Spinal cord (tissue), 9 donors: ENCODE measurements at regions not wholly inside any gene's neighbourhood (a gene's known extent, or its start where the extent isn't known, plus 50 kb on each side); places are given as distances from the start of the nearest gene placed in this dataset.

Source experiments
- DNase-seq, 6 donors: peaks; one replicate each; pipeline versions ENCODE4 v3.0.0 to v3.0.0-alpha.2; 2013 to 2015; ENCODE audit warnings: low spot score in 6 of 6, low read depth in 4 of 6
- H3K27ac ChIP-seq: one replicate; pipeline ENCODE4 v1.5.1; 2013; ENCODE audit warnings: low read depth, low read length, control low read depth
- H3K27me3 ChIP-seq: one replicate; pipeline ENCODE4 v1.6.1; 2013; ENCODE audit warnings: low read length; ENCODE audit not compliant: control insufficient read depth, insufficient read depth
- H3K36me3 ChIP-seq: one replicate; pipeline ENCODE4 v1.6.1; 2013; ENCODE audit warnings: low read length; ENCODE audit not compliant: control insufficient read depth, insufficient read depth
- H3K4me1 ChIP-seq: one replicate; pipeline ENCODE4 v1.6.1; 2013; ENCODE audit warnings: low read length; ENCODE audit not compliant: control insufficient read depth, insufficient read depth
- H3K4me3 ChIP-seq: one replicate; pipeline ENCODE4 v1.5.1; 2013; ENCODE audit warnings: low read depth, low read length, control low read depth
- H3K9me3 ChIP-seq: one replicate; pipeline ENCODE4 v1.6.1; 2013; ENCODE audit warnings: low read length; ENCODE audit not compliant: control insufficient read depth, insufficient read depth
- WGBS: methylation state at CpG from one replicate; pipeline ENCODE4 v1.1.5; 2013; ENCODE audit warnings: missing lambda C conversion rate; ENCODE audit not compliant: insufficient coverage; 5-methylcytosine and 5-hydroxymethylcytosine counted together
- donor health status: healthy.

DNA sequence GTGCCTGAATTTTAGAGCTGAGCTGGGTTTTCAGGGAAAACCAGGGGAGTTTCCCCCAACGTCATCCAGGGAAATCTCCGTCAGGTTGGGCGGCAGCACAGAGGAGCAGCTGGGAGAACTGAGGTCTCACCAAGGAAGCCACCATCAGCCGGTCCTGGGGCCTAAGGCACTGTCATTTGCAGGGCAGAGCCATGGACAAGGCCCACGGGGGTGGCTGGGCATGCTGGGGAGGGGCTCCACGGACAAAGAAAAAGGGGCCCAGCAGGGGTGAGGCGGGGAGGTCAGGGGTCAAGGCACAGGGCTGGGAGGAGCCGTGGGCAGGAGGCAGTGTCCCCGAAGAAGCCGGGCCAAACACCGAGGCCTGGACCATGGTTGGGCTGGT, 109.8 kb downstream of the HMX1 start:
- no peaks in the 10 kb centered on the region for H3K27me3 ChIP-seq
- no peak for DNase-seq
- WGBS: 54% methylated on average over 11 of the region's 11 CpGs

DNA sequence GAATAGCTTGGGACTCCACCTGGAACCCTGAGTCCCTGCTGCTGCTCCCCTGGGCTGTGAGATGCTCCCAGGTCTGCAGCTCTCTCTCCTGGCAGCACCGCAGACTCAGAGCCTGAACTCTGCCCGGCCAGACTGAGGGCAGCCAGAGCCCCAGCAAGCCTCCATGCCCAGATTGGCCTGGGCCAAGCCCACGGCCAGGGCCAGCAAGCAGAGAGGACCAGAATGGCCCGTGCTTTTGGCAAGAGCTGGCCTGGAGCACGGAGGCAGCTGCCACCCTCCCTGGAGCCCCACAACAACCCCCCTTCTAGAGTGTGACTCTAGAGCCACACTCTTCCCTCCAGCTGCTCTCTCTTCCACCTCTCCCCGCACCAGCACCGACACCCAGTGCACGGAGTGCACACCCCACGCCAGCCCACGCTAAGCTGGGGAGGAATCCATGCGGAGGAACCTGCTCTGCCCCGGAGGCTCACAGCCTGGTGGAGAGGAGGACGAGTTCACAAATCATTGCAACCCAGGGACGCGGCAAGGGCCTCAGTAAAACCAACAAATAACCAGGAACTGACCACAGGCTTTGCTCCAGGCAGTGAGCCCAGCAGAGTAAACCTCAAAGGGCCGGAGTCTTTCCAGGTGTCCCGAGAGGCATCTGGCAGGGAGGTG, 110.3 kb downstream of the HMX1 start:
- WGBS: 75% methylated on average over 7 of the region's 17 CpGs
- no peaks in the 10 kb centered on the region for H3K27me3 ChIP-seq
- no peak overlapping the region for H3K4me3 ChIP-seq
- no peaks in the 10 kb centered on the region for H3K4me1 ChIP-seq
- H3K27ac ChIP-seq: no peak overlapping the region
- H3K36me3 ChIP-seq: no peaks in the 10 kb centered on the region
- no peak for DNase-seq
- H3K9me3 ChIP-seq: no peaks in the 10 kb centered on the region

More for the DNA sequence above, 109.8 kb downstream of the HMX1 start:
- Histone ChIP-seq H3K4me1 (no peaks in the 10 kb centered on the region), H3K27ac (no peak overlapping the region), H3K9me3 (no peaks in the 10 kb centered on the region), H3K4me3 (no peak overlapping the region), H3K36me3 (no peaks in the 10 kb centered on the region)

DNA sequence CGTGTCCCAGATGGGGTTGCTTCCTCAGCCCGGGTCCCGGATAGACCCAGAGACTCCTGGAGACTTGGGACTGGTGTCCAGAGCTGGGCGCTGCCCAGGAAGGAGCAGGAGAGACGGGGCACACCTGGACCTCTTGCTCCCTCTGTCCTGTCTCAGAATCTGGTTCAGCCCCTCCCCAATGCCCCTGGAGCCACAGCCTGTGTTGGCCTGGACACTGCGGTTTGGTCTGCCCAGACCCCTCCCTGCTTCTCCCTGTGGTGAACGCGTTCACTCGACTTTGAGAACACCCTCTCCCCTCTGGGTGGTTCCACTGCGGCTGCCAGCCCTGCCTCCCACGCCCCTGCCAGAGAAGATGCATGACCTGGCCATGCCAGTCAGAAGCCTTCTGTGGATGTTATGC, 111.1 kb downstream of the HMX1 start:
- no peak for DNase-seq
- Histone ChIP-seq H3K9me3 (no peaks in the 10 kb centered on the region), H3K4me1 (no peaks in the 10 kb centered on the region), H3K27ac (no peak overlapping the region), H3K36me3 (no peaks in the 10 kb centered on the region), H3K4me3 (no peak overlapping the region), H3K27me3 (no peaks in the 10 kb centered on the region)
- 90% methylated on average over 8 of the region's 11 CpGs for WGBS

DNA sequence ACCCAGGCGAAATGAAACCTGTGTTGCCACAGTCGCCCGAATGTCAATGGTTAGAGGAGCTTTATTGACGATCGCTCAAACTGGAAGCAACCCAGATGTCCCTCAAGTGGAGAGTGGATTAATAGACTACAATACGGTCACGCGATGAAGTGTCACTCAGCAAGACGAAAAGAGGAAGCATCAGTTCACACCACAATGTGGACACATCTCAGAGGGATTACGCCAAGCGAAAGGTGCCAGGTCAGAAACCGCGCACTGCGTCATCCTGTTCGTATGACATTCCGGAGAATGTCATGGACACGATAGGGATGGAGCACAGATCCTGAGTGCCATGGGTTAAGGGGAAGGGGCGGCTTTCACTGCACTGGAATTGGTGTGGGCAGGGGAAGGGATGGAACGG, 111.7 kb downstream of the HMX1 start:
- no peak overlapping the region for H3K27ac ChIP-seq
- no peaks in the 10 kb centered on the region for H3K36me3 ChIP-seq
- H3K4me3 ChIP-seq: no peak overlapping the region
- no peak for DNase-seq
- 88% methylated on average over 16 of the region's 19 CpGs for WGBS
- no peaks in the 10 kb centered on the region for H3K4me1 ChIP-seq
- H3K9me3 ChIP-seq: no peaks in the 10 kb centered on the region
- H3K27me3 ChIP-seq: no peaks in the 10 kb centered on the region

DNA sequence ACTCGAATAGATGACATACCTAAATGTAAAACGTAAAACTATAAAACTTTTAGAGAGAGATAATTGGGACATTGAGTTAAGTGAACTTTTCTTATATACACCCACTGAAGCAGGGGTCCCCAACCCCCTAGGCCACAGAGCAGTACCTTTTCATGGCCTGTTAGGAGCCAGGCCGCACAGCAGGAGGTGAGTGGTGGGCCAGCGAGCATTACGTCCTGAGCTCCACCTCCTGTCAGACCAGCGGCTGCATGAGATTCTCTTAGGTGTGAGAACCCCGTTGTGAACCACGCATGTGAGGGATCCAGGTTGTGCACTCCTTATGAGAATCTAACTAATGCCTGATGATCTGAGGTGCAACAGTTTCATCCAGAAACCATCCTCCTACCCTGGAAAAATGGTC, 114.8 kb downstream of the HMX1 start:
- DNase-seq: no peak
- no peak overlapping the region for H3K27ac ChIP-seq
- WGBS: 79% methylated on average over 5 of the region's 8 CpGs
- H3K36me3 ChIP-seq: no peaks in the 10 kb centered on the region
- H3K4me1 ChIP-seq: no peaks in the 10 kb centered on the region
- H3K9me3 ChIP-seq: no peaks in the 10 kb centered on the region
- H3K4me3 ChIP-seq: no peak overlapping the region
- no peaks in the 10 kb centered on the region for H3K27me3 ChIP-seq

DNA sequence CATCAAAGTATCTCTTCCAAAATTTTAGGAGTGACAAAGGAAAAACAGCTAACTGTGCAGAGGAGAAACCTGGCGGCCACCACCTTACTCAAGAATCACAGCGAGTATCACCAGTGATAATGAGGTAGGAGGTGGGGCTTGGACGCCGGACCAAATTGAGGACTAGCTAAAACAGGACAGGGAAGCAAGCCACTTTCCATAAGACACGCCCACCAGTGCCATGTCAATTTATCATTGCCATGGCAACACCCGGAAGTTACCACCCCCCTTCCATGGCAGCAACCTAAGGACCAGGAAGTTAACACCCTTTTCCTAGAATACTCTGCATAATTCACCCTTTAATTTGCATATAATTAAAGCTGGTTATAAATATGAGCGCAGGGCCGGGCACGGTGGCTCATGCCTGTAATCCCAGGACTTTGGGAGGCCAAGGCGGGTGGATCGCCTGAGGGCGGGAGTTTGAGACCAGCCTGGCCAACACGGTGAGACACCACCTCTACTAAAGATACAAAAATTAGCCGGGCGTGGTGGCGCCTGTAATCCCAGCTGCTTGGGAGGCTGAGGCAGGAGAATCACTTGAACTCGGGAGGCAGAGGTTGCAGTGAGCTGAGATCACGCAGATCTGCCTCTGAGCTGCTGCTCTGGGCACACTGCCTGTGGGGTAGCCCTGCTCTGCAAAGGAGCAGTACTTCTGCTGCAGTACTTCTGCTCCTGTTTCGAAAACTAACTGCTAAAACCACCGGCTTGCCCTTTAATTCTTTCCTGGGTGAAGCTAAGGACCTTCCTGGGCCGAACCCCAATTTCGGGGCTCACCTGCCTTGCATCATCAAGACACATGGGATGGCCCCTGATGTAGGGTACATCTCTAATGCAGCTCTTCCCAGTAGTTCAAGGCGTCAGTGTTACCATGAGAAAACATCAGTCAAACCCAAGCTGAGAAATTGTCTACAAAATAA, 116.7 kb downstream of the HMX1 start:
- Histone ChIP-seq H3K4me1 (no peaks in the 10 kb centered on the region), H3K36me3 (no peaks in the 10 kb centered on the region), H3K9me3 (no peaks in the 10 kb centered on the region), H3K27me3 (no peaks in the 10 kb centered on the region), H3K4me3 (no peak overlapping the region), H3K27ac (no peak overlapping the region)
- no peak for DNase-seq
- 95% methylated on average over 16 of the region's 23 CpGs for WGBS

DNA sequence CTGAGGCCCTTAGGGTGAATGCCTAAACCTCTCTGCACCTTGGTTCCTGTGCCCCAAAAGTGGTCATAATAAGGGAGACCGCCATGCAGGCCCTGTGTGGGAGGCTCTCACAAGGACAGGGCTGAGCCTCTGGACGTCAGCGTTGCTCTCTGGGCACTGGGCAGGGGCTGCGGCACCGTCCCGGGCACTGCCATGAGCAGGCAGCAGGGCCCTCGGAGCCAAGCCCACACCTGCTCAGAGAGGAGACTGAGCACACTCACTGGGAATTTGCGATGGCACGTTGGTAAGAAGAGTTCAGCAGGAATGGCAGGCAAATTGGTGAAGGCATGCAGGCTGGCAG, 123.4 kb downstream of the HMX1 start:
- Histone ChIP-seq H3K27me3 (no peaks in the 10 kb centered on the region), H3K4me1 (peaks cover 22% of the 10 kb centered on the region), H3K36me3 (no peaks in the 10 kb centered on the region)

DNA sequence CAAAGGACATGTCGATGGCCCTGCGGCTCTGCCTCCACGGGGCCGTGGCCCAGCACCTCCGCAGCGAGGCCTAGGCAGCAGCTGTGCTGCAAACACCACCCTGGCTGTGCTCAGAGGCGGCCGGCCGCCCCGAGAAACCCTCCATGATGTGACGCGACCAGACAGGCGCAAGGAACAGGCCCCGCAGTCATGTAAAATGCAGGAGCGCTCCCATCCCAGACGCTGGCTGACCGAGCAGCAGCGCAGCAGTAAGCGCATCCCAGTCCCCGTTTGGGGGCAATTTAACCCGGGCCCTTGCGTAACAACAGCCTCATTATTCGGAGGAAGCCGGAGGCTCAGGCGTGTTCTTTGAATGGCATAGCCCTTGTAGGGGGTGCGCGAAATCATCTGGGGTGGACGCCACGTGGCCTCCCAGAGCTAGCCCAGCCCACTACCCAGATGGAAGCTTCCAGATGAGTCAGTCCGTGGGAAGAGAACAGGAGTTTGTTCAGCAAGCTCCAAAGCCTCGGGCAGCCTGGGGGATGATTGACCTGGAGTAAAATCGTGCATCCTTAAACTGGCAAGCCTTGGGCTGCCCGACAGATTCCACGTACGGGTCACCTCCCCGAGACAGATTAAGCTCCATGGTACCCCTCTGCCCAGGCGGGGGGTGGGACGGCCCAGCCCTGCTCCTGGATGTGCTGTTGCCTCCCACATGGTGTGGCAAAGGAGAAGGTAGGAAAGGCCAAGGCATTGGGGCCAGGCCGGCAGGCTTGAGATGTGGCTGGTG, 124.0 kb downstream of the HMX1 start:
- peak in 2 of 6 donors; percentile 11 to 64 for DNase-seq
- no peak overlapping the region for H3K4me3 ChIP-seq
- no peaks in the 10 kb centered on the region for H3K9me3 ChIP-seq
- peaks cover 22% of the 10 kb centered on the region for H3K4me1 ChIP-seq
- 55% methylated on average over 33 of the region's 39 CpGs for WGBS
- H3K36me3 ChIP-seq: no peaks in the 10 kb centered on the region
- no peak overlapping the region for H3K27ac ChIP-seq
- H3K27me3 ChIP-seq: no peaks in the 10 kb centered on the region

More for the DNA sequence above, 123.4 kb downstream of the HMX1 start:
- Histone ChIP-seq H3K4me3 (no peak overlapping the region), H3K9me3 (no peaks in the 10 kb centered on the region), H3K27ac (no peak overlapping the region)
- no peak for DNase-seq
- WGBS: 88% methylated on average over 9 of the region's 9 CpGs

DNA sequence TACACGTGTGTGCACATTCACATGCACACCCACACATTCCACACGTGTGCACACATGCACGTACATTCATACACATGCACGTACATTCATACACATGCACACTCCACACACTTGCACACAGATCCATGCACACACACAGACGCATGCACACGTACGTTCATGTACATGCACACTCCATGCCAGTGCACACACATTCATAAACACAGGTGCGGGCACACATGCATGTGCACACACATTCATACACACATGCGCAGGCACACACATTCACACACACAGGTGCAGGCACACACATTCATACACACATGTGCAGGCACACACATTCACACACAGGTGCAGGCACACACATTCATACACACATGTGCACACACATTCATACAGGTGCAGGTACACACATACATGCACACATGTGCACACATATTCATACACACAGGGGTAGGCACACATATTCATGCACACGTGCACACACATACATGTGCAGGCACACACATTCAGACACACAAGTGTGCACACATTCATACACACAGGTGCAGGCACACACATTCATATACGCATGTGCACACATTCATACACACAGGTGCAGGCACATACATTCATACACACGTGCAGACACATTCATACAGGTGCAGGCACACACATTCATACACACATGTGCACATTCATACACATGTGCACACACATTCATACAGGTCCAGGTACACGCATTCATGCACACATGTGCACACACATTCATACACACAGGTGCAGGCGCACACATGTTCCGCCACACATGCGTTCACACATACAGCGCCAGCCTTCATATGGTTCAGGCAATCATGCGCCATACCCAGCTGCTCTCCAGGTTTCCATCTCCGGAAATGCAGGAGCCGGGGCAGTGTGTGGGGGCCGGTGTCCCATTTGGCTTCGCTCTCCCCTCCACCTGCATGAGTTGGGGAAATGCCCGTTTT, 124.8 kb downstream of the HMX1 start:
- Histone ChIP-seq H3K27me3 (no peaks in the 10 kb centered on the region), H3K4me3 (no peak overlapping the region), H3K36me3 (no peaks in the 10 kb centered on the region), H3K4me1 (peaks cover 22% of the 10 kb centered on the region), H3K9me3 (no peaks in the 10 kb centered on the region), H3K27ac (no peak overlapping the region)
- no peak for DNase-seq
- 92% methylated on average over 22 of the region's 23 CpGs for WGBS
